ENCODE measurements at regions not wholly inside any gene's neighbourhood (a gene's known extent, or its start where the extent isn't known, plus 50 kb on each side); places are given as distances from the start of the nearest gene placed in this dataset.

DNA sequence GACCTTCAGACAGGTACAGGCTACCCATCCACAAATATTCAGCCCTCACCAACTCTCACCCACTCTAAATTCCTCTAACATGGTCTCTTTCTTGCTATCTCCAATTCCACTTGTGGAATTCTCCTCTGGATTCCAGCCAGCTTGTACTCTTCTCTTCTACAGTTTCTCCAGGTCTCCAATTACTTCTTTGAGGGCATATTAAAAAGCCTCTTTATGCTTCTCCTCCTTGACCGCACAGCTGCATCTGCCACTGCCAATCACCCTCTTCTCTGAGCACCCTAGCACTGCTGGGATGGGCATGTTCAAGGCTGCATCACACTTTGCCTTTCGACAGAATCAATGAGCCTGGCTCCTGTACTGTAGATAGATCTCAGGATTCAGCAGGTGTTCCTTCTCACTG, 101.5 kb upstream of the ANKRD1 start:
- no peak for TF ChIP-seq EZH2 (IDR thresholded peaks at IDR 0.05; ENCODE audit: low read length)
- TF ChIP-seq, protein P1, sequence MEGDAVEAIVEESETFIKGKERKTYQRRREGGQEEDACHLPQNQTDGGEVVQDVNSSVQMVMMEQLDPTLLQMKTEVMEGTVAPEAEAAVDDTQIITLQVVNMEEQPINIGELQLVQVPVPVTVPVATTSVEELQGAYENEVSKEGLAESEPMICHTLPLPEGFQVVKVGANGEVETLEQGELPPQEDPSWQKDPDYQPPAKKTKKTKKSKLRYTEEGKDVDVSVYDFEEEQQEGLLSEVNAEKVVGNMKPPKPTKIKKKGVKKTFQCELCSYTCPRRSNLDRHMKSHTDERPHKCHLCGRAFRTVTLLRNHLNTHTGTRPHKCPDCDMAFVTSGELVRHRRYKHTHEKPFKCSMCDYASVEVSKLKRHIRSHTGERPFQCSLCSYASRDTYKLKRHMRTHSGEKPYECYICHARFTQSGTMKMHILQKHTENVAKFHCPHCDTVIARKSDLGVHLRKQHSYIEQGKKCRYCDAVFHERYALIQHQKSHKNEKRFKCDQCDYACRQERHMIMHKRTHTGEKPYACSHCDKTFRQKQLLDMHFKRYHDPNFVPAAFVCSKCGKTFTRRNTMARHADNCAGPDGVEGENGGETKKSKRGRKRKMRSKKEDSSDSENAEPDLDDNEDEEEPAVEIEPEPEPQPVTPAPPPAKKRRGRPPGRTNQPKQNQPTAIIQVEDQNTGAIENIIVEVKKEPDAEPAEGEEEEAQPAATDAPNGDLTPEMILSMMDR (optimal IDR thresholded peaks at IDR 0.05 in 1 of 3, IDR thresholded peaks at IDR 0.05 in 1 of 3, conservative IDR thresholded peaks at IDR 0.05 in 1 of 3; ENCODE audit: extremely low read depth in 1 of 3, insufficient read depth in 2 of 3, low read length in 3 of 3) = no peak

All from keratinocyte (primary cell).